ENCODE measurements at regions not wholly inside any gene's neighbourhood (a gene's known extent, or its start where the extent isn't known, plus 50 kb on each side); places are given as distances from the start of the nearest gene placed in this dataset.

DNA sequence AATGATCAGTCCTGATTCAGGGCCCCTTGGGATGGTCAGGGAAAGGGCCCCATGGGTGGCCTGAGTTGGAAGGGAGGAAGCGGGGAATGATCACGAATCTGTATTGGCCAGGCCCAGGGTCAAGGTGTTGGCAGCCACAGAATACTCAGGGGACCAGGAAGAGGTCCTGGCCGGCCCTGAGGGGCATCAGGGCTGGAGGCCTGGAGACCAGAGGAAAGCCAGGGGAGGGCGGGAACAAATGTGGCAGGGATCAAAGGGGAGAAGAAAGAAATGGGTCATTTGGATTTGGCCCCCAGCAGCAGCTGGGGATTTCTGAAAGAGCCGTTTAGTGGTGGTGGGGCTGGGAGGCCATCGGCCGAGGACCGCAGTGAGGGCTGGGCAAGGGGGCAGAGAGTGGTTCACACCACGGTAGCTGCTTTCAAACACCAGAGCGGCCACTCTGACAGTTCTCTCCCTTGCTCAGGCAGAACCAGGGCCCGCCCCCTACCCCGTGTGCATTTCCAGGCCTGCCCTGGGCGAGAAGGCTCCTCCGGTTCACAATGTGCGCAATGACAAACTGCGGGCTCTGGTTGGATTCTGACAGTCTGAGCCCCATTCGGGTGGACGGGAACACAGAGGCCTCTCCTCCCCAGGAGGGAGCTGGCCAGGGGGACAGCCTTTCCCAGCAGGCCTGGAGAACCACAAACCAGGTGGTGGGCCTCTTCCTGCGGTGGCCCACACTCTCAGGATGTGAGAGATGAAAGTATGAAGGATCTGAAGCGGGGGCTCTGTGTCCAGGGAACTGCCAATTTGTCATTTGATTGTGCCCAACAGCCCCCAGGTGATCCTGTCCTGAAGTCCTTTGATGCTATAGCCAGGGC lies 220.3 kb upstream of the IER5L start:
- DNase-seq: no peak

DNA sequence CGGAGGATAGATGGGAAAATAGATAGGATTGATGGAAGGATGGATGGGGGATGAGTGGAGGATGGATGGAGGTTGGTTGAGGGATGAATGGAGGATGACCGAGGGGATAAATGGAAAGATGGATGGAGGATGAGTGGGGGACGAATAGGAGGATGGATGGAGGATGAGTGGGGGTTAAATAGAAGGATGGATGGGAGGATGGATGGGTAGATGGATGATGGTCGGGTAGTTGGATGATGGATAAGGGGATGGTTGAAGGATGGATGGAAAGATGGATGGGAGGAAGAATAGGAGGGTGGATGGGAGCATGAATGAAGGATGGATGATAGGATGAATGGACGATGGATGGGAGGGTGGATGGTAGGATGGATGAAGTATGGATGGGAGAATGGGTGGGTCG lies 219.3 kb upstream of the IER5L start:
- DNase-seq: no peak

DNA sequence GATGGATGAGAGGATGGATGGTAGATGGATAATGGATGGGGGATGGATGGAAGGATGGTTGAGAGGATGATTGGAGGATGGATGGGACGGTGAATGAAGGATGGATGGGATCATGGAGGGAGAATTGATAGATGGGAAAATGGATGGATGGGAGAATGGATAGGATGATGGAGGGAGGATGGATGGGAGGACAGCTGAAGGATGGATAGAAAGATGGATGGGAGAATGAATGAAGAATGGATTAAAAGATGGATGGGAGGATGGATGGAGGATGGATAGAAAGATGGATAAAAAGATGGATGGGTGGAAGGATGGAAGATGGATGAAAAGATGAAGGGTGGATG lies 218.3 kb upstream of the IER5L start:
- DNase-seq: no peak

DNA sequence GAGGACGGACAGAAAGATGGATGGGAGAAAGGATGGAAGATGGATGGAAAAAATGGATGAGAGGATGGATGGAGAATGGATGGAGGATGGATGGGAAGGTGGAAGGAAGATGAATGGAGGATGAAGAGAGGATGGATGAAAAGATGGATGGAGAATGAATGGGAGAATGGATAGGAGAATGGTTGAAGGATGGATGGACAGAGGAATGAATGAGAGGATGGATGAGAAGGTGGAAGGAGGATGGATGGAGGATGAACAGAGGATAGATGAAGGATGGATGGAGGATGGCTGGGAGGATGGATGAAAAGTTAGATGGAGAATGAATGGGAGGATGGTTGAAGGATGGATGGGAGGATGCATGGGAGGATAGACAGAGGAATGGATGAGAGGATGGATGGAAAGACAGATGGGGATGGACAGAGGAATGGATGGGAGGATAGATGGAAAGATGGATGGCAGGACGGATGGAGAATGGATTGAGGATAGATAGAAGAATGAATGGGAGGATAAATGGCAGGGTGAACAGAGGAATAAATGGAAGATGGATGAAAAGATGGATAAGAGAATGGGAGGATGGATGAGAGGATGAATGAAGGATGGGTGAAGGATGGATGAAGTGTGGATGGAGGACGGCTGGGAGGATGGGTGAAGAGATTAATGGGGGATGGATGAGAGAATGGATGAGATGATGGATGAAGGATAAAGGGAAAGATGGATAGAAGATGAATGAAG lies 217.7 kb upstream of the IER5L start:
- no peak for DNase-seq

DNA sequence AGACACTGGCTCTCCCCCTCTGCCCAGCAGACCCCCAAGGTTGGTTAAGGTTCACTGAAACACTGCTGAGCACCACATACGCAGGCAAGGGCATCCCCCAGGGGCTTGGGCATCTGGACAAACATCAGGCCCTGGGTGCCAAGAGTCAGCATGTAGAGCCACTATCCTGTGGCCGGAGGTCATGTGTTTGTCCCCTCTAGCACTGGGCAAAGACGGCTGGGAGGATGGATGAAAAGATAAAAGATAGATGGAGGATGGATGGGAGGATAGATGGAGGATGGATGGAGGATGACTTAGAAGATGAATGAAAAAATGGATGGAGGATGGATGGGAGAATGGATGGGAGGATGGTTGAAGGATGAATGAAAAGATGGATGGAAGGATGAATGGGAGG lies 216.8 kb upstream of the IER5L start:
- DNase-seq: no peak

DNA sequence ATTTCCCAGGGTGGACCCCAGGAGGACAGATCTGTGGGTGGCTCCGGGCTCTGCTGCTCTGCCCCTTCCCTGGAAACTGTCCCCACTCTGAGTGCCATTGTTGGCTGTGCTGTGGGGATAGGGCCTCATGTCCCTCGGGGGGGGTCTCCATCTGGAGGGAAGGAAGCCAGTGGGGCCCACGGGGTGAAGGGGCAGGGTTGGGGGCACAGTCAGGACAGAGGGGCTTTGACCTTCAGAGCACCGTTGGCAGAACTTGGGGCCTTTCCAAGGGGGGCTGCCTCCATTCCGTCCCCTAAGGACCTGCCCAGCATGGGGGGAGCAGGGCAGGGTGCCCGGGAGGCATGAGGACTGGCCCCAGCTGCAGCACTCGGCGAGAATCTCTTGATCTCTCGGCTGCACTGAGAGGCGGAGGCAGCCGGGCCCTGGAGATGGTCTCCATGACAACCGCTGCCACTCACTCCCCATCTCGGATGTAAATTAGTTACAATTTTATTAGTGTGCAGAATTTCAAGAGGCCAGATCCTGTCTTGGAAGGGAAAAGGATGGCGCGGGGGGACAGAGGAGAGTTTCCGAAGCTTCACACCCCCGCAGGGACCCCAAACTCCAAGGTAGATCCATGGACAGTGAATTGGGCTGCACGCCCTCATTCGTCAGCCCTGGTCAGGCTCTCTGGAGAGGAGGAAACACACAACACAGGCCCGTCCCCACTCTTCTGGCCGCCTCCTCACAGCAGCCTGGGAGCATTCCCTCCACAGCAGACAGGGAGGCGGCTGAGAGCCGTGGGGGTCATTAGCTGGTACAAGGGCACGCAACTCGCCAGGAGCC lies 216.2 kb upstream of the IER5L start:
- no peak for DNase-seq

DNA sequence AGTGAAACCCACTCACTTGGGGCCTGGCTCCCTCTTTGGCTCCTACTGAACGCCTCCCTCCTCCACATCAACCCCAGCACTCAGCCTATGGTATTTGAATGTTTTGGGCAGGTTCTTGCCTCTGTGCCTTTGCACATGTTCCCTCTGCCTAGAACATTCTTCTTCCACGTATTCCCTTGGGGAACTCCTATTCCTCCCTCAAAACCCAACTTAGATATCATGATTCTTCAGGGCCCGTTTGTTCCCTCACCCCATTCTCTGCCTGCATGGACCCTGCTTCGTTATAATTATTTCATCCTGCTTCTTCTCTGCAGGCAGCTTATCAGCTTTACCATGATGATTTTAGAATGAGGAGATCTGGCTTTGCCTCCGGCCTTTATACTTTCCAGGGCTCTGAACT lies 215.0 kb upstream of the IER5L start:
- no peak for DNase-seq

DNA sequence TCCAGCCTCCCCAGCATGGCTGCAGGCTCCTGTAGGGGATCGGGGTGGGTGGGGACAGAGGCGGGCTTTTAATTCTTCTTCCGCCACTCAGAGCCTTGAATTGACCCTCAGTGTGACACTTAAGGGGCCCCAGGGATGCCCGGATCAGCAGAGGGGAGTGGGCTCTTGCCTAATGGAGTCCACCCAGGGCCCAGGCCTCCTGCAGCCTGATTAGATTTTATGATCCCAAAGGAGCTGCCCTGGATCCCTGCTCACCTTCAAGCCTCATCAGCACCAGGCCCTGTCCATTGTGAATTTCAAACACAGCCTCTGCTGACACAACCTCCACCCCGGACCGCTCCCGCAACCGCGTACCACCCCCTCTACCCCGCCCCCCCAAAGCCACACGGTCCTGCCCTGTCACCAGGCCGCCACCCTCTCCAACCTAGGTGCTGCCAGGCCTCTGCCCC lies 214.1 kb upstream of the IER5L start:
- DNase-seq: no peak

DNA sequence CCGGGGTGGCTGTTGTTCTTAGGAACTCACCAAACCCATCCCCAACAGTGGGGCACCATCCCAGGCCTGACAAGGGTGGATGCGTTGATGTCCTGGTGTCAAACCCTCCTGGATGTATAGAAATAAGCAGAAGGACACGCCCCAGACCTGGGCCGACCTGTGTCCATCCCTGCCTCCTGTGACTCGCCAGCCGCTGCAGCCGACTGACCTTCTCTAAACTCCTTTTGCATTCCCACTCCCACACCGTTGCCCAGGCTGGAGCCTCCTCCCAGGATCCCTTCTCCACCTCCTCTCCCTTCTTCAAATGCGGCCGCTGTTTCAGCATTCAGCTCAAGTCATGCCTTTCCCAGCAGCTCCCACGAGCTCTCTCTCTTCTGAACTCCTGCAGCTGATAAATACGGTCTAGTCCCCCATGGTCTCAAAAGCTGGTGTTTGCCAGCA lies 213.2 kb upstream of the IER5L start:
- DNase-seq: no peak

DNA sequence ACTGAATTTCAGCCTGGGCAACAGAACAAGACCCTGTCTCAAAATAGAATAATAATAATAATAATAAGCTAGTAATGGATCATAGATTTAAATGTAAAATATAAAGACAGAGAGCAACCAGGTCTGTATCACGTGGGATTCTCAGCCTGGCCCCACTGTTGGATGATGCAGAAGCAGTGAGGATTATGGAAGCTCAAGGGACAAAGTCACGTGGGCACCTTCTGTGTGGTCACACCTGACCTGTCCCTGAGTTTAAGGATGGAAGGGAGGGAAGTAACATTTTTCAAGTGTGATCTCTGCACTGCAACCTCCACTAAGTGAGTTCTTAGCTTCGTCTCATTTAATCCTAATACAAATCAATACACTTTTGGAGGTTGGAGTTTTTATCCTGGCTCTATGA lies 212.5 kb upstream of the IER5L start:
- no peak for DNase-seq

DNA sequence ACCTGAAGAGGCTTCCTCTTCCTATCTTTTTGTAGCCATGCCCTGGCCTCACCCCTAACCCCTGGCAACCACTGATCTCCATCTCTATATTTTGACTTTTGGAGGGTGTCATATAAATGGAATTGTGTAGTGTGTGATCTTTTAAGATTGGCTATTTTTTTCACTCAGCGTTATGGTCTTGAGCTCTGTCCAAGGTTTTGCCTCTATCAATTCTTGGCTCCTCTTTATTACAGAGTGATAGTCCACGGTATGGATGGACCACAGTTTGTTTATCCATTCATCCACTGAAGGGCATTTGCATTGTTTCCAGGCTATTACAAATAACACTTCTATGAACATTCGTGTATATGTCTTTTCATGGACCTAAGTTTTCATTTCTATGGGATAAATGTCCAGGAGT lies 209.8 kb upstream of the IER5L start:
- no peak for DNase-seq

DNA sequence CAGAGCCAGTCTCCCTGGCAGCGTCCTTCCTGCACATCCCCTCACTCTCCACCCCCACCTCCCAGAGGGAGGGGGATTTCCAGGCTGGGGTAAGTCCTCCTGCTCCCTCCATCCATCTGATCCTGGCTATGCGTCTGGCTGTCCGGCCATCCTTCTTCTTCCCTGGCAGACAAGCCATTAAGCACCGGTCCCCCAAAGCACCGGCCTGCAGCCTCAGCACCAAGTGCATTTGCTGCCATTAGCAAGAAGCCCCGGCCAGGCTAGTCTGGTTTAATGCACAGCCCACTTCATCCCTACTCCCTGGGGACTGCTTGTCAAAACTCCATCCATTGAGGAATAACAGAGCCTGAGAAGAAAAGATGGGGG lies 208.7 kb upstream of the IER5L start:
- no peak for DNase-seq

DNA sequence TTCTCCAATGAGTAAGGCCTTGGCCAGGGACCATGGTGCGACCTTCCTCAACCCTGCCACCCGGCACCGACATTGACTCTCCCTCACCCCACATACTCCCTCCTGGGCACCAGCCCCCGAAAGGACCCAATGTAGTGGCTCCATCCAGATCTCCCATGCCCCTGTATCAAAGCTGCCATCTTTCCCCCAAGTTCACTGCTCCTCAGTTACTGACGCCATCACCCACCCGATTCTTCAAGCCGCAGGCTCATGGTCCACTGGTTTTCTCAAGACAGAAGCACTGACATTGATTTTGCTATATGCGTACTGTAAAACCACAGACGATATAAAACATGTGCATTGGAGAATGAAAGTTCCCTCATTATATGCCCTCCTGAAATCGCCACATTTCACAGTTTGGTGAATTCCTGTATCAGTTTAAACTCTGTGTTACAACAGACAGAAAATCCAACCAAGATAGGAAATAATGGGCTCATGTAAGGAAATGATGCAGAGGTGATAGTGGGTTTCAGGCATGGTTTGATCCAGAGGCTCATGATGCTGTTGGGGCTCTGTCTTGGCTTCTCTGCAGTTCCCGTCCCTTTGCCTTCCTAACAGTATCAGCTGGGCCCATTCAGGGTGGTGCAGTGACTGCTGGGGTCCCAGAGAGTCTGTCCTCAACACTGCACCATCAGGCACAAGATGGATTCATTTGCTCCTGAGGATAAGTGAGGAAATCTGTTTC lies 207.3 kb upstream of the IER5L start:
- DNase-seq: no peak

DNA sequence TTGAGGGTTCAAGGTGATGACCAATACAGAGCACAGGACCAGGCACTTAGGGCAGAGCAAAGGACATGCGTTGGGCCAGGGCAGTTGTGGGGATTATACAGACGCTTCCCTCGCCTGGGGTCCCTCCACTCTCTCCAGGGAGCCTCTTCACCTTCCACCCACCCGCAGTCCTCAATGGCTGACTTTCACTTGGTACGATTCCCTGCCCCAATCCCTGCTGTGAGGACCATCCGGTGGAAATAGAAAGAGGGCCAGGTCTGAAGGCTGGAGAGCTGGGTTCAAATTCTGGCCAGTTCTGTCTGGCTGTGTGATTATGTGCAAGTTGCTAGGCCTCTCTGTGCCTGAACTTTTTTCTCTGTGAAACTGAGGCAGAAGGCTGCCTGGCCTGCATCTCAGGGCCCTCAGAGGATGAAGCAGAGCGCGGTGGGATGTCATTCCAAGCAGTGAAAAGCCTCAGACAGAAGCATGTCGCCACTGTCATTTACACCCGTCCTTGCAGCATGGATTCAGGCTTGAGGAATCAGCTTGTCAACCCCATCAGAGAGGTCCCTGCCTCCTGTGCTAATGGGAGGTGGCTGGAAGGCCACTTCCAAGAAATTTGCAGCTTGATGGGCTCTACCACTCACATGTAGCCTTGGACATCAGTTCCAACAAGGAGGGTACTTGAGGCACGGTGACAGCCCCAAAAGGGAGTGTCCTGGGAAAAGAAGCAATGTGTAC lies 206.6 kb upstream of the IER5L start:
- no peak for DNase-seq

DNA sequence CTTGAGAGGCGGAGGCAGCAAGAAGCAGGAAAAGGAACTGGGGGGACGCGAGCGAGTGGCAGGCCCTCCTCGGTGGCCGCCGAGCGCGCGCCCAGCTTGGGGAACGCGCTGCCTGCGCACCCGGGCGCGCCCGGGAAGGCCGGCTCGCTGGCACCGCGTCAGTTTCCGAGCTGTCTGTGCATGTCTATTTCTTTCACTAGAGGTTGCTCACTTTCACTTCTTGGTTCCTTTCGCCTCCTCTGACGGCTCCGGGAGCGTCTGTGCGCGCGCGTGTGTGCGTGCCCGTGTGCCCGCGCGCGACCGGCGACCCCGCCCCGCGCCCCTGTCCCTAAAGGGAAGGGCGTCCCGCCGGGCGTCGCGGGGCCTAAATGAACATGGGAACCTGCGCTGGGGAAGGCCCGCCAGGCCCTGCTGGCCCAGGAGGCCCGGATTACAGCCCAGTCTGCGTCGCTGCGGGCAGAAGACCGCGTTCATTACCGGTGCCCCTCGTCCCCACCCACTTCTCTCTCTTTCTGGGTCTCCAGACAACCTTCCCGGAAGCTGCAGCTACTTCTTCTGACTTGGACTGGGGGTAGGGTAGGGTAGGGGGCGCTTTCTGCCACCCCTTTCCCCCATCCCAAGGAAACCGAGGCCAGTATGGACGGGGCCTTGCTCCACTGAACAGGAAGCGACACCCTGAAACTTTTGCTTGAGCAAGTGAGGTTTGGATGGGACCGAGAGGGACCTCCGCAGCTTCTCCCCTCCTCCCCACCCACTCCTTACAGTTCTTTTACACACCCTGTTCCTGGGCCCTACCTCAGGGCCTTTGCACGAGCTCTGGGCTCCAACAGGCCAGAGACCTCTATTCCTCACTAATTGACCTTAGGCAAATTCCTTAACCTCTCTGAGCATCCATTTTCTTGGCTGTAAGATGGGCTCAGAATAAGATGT lies 205.8 kb upstream of the IER5L start:
- DNase-seq: no peak

DNA sequence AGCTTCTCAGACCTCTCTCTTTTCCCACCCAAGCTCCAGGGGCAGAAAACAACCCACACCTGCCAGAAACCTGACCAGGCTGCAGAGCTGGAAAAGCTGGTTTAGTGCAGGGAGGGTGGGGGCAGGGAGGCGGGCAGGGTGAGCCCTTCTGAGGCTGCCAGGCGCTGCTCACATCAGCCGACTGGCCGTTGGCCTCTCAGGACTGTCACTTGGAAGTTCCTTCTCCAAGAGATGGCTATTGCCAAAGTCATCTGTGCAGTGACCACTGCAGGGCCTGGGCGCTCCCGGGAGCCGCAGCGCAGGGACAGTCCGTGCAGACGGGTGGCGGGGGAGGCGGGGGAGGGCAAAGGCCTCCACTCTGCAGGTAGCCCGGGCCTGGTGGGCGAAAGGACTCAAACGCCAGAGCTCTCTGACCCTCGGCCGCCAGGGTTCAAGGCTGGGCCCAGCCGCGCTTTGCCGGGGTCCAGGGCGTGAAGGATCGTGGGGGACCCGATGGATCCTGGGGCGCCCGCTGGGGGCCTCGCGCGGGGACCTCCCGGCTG lies 205.0 kb upstream of the IER5L start:
- DNase-seq: no peak

DNA sequence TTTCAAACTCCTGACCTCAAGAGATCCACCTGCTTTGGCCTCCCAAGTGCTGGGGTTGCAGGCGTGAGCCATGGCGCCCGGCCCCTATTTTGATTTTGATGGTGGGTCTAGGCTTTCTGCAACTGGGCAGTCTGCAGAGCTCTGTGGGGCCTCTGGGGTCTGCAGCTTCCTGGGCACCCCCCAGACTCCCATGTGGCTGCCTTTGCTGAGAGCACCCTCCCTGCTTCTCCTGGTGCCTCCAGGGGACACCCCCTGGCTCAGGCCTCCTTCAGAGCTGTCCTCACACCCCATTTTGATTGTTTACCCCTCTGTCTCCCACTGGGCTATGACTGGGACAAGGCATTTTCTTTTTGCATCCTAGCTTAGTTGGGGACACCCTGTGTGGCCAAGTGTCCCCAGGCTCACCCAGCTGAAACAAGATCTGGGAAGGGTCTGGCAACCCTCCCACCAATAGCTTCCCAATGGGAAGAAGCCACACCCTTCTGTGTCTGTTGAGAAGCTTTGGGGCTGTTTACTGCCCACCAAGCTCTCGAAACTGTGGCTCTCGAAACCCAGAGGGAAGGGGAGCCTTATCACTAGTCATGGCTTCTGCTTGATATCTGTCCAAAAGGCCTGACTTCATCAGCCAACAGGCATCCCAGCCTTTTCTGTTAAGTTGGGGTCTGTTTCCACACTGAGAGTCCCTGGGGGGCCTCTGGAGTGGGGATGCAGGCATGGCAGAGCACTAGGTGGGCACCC lies 204.4 kb upstream of the IER5L start:
- DNase-seq: no peak

DNA sequence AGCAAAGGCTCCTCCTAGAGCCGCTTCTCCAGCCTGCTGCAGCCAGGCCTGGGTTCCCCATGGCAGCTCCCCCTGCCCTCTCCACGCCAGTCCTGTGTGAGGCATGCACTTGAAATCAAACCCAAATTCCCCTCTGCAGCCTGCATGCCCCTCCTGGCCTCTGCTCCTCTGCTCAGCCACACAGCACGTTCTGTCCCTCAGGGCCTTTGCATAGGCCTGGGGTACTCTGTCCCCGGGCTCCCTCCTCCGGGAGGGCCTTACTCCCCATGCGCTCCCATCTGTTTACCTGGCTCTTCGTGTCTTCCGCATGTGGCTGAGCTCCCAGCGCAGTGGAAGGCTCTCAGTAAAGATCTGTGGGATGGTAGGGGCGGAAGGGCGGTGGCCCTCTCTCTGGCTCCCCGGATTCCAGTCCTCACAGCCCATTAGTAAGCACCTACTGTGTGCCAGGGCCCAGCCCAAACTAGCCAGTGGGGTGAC lies 203.5 kb upstream of the IER5L start:
- no peak for DNase-seq

DNA sequence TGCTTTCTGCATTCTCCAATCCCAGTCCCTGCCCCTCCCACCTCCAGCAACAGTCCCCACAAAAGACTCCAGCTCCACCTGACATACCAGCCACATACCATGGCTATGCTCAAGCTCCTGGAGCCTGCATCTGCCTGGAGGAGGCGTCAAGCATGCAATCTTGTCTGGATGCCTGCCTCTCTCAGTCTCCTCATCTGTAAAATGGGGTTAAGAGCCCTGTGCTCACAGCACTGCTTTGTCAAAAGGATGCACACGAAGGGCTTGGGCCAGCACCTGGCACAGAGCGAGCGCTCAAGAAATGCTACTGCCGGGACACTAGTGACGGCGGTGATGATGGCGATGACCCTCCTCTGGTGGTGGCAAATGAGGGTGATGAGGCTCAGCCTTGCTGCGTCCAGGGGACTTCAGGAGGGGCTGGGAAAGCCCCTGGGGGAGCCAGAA lies 202.9 kb upstream of the IER5L start:
- DNase-seq: no peak

DNA sequence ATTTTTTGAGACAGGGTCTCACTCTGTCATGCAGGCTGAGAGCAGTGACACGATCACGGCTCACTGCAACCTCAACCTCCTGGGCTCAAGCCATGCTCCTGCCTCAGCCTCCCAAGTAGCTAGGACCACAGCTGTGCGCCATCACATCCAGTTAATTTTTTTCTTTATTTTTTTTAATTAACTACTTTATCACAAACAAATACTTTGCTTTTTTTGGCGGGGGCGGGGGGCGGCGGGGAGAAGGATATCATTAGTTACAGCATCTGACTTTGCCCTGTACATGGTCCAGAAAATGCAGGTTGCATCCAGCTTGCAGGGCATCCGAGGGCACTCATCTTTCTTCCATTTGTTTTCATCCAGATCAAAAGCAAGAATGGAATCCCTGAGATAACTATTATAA lies 201.8 kb upstream of the IER5L start:
- DNase-seq: no peak

Measured in NCI-H446 (cell line).